Activated CD4-positive, alpha-beta T cell treated with anti-CD3 and anti-CD28 coated beads, Interleukin-2, amount 10 ng/mL, durations not matched to agents 7 days and 5 days (primary cell): ENCODE measurements at regions not wholly inside any gene's neighbourhood (a gene's known extent, or its start where the extent isn't known, plus 50 kb on each side); places are given as distances from the start of the nearest gene placed in this dataset.

Experiments used
- CTCF ChIA-PET: fragments of 350-600 bp; sonication (Branson Sonifier 250); formaldehyde crosslinking; loops from one replicate; lab custom pipeline; 2021; ENCODE audit warnings: antibody characterized with exemption; lab: Charles Lee
- POLR2A ChIA-PET: fragments of 350-600 bp; sonication (Branson Sonifier 250); formaldehyde crosslinking; loops from one replicate; lab custom pipeline; 2021; ENCODE audit warnings: antibody characterized with exemption; lab: Charles Lee
- DNase-seq: peaks from one replicate; pipeline ENCODE4 v3.0.0-alpha.2; 2020
- H3K27ac Mint-ChIP-seq: one replicate; pipeline ENCODE4 v1.8.0; 2021; ENCODE audit warnings: mild to moderate bottlenecking, moderate library complexity, mixed read lengths
- H3K27me3 Mint-ChIP-seq: one replicate; pipeline ENCODE4 v1.8.0; 2021; ENCODE audit warnings: mixed read lengths
- H3K36me3 Mint-ChIP-seq: one replicate; pipeline ENCODE4 v1.8.0; 2021; ENCODE audit warnings: low read depth, mixed read lengths
- H3K4me1 Mint-ChIP-seq: one replicate; pipeline ENCODE4 v1.8.0; 2021; ENCODE audit warnings: mixed read lengths
- H3K4me3 Mint-ChIP-seq: one replicate; pipeline ENCODE4 v1.8.0; 2021; ENCODE audit warnings: mild to moderate bottlenecking, moderate library complexity, mixed read lengths
- H3K9me3 Mint-ChIP-seq: one replicate; pipeline ENCODE4 v1.8.0; 2021; ENCODE audit warnings: mixed read lengths

GRCh38 chr5:159697530-159697929 lies 218.8 kb upstream of the ADRA1B start:
- H3K27ac Mint-ChIP-seq = no peak overlapping the region
- CTCF ChIA-PET = no interaction called here
- no peaks in the 10 kb centered on the region for H3K36me3 Mint-ChIP-seq
- H3K27me3 Mint-ChIP-seq = peaks cover 5% of the 10 kb centered on the region
- POLR2A ChIA-PET = no interaction called here
- H3K4me3 Mint-ChIP-seq = no peak overlapping the region
- no peak for DNase-seq
- H3K9me3 Mint-ChIP-seq = no peaks in the 10 kb centered on the region
- no peaks in the 10 kb centered on the region for H3K4me1 Mint-ChIP-seq

- Mint-ChIP-seq H3K4me3 (no peak overlapping the region), H3K9me3 (no peaks in the 10 kb centered on the region), H3K36me3 (no peaks in the 10 kb centered on the region), H3K27ac (no peak overlapping the region), H3K4me1 (no peaks in the 10 kb centered on the region), H3K27me3 (peaks cover 5% of the 10 kb centered on the region)
- no peak for DNase-seq
- ChIA-PET CTCF (interaction anchor here (1.0 kb wide), 1 partner anchor 21 kb away, joined by 3 read pairs; no protein-coding TSS in a partner anchor), POLR2A (no interaction called here)
These were observed 218.0 kb upstream of the ADRA1B start for GRCh38 chr5:159698322-159698721.

- H3K36me3 Mint-ChIP-seq = no peaks in the 10 kb centered on the region
- POLR2A ChIA-PET = no interaction called here
- no peaks in the 10 kb centered on the region for H3K4me1 Mint-ChIP-seq
- H3K9me3 Mint-ChIP-seq = no peaks in the 10 kb centered on the region
- H3K4me3 Mint-ChIP-seq = no peak overlapping the region
- CTCF ChIA-PET = interaction anchor here (0.6 kb wide), 1 partner anchor 96 kb away, joined by 3 read pairs; no protein-coding TSS in a partner anchor
- no peak overlapping the region for H3K27ac Mint-ChIP-seq
- DNase-seq = no peak
- H3K27me3 Mint-ChIP-seq = peaks cover 7% of the 10 kb centered on the region
These were observed 216.3 kb upstream of the ADRA1B start for GRCh38 chr5:159700016-159700415.

GRCh38 chr5:159702301-159702700 lies 214.0 kb upstream of the ADRA1B start:
- Mint-ChIP-seq H3K9me3 (no peaks in the 10 kb centered on the region), H3K27ac (no peak overlapping the region), H3K27me3 (peaks cover 10% of the 10 kb centered on the region), H3K36me3 (no peaks in the 10 kb centered on the region), H3K4me1 (no peaks in the 10 kb centered on the region), H3K4me3 (no peak overlapping the region)
- POLR2A ChIA-PET = no interaction called here
- DNase-seq = no peak
- CTCF ChIA-PET = no interaction called here

DNA sequence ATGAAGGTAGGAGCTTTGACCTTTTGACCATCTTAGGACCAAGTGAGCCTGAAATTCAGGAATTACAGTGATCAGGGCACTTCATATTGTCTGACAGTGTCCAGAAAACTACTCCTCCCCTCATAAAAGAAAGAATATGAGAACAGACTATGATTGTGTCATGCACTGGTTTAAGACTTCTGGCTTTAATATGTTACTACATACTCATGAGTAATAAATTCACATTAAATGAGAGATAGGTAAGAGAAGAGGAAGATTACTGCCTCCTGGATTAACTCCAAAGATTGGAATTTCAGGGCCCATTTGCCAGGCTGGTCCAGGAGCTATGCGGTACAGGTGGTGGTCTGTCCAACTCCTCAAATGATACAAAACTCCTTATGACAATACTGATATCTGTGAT lies 213.5 kb upstream of the ADRA1B start:
- Mint-ChIP-seq H3K36me3 (no peaks in the 10 kb centered on the region), H3K4me3 (no peak overlapping the region), H3K4me1 (no peaks in the 10 kb centered on the region), H3K27me3 (peaks cover 10% of the 10 kb centered on the region), H3K9me3 (peaks cover 2% of the 10 kb centered on the region), H3K27ac (no peak overlapping the region)
- ChIA-PET POLR2A (no interaction called here), CTCF (no interaction called here)
- DNase-seq = no peak

- ChIA-PET POLR2A (no interaction called here), CTCF (interaction anchor here (1.2 kb wide), 2 partner anchors 8 to 12 kb away, joined by 3 read pairs; no protein-coding TSS in a partner anchor)
These were observed 212.1 kb upstream of the ADRA1B start for GRCh38 chr5:159704160-159704559.

DNA sequence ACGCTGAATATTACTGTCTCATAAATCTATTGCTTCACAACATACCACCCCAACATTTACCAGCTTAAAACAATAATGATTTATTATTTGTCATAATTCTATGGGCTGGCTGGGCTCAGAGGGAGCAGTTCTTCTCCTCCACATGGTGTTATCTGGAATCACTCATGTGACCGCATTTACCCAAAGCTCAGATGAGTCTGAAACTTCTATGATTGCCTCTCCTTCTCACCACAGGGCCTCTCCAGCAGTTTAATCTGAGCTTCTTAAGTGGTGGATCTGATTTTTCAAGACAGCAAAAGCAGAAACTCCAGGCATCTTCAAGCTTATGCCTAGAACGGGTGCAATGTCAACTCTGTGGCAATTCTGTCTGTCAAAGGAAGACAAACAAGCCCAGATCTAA lies 210.3 kb upstream of the ADRA1B start:
- peaks cover 2% of the 10 kb centered on the region for H3K9me3 Mint-ChIP-seq
- no peak for DNase-seq

More at GRCh38 chr5:159704160-159704559, 212.1 kb upstream of the ADRA1B start:
- Mint-ChIP-seq H3K36me3 (no peaks in the 10 kb centered on the region), H3K4me1 (no peaks in the 10 kb centered on the region), H3K4me3 (no peak overlapping the region), H3K9me3 (peaks cover 2% of the 10 kb centered on the region), H3K27me3 (peaks cover 10% of the 10 kb centered on the region), H3K27ac (no peak overlapping the region)
- no peak for DNase-seq

GRCh38 chr5:159708090-159708489 lies 208.2 kb upstream of the ADRA1B start:
- ChIA-PET POLR2A (no interaction called here), CTCF (no interaction called here)
- Mint-ChIP-seq H3K4me3 (no peak overlapping the region), H3K27me3 (peaks cover 17% of the 10 kb centered on the region), H3K36me3 (no peaks in the 10 kb centered on the region), H3K9me3 (peaks cover 2% of the 10 kb centered on the region), H3K4me1 (no peaks in the 10 kb centered on the region), H3K27ac (no peak overlapping the region)
- no peak for DNase-seq

More for the DNA sequence above, 210.3 kb upstream of the ADRA1B start:
- CTCF ChIA-PET = interaction anchor here (0.5 to 0.7 kb wide), 2 partner anchors 14 to 39 kb away, joined by 3 read pairs; no protein-coding TSS in a partner anchor
- POLR2A ChIA-PET = no interaction called here
- Mint-ChIP-seq H3K27ac (no peak overlapping the region), H3K27me3 (peaks cover 13% of the 10 kb centered on the region), H3K4me1 (no peaks in the 10 kb centered on the region), H3K4me3 (no peak overlapping the region), H3K36me3 (no peaks in the 10 kb centered on the region)

GRCh38 chr5:159712672-159713071 lies 203.6 kb upstream of the ADRA1B start:
- no peaks in the 10 kb centered on the region for H3K4me1 Mint-ChIP-seq

DNA sequence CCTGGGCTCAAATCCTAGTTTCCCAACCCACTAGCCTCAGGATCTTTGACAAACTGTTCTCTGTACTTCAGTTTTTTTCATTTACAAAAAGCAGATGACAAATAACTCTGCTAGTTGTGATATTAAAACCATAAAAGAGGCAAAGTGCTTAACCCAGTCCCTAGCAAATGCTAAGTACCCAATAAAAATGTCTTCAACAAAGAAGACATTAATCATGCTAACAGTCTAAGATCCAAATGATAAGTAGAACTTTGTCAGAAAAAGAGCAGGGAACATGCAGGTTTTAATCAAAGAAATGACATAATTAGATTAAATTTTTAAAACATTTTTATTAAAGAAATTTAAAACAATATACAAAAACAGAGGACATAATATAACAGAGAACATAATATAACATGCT lies 203.0 kb upstream of the ADRA1B start:
- Mint-ChIP-seq H3K36me3 (no peaks in the 10 kb centered on the region), H3K9me3 (no peaks in the 10 kb centered on the region), H3K27me3 (peaks cover 16% of the 10 kb centered on the region), H3K4me3 (no peak overlapping the region), H3K4me1 (no peaks in the 10 kb centered on the region), H3K27ac (no peak overlapping the region)
- POLR2A ChIA-PET = no interaction called here
- DNase-seq = no peak
- CTCF ChIA-PET = no interaction called here

More at GRCh38 chr5:159712672-159713071, 203.6 kb upstream of the ADRA1B start:
- no peak for DNase-seq
- no peak overlapping the region for H3K4me3 Mint-ChIP-seq
- peaks cover 16% of the 10 kb centered on the region for H3K27me3 Mint-ChIP-seq
- H3K27ac Mint-ChIP-seq = no peak overlapping the region
- H3K9me3 Mint-ChIP-seq = peaks cover under 1% of the 10 kb centered on the region
- ChIA-PET POLR2A (no interaction called here), CTCF (interaction anchor here (1.2 kb wide), 1 partner anchor 9 kb away, joined by 3 read pairs; no protein-coding TSS in a partner anchor)
- H3K36me3 Mint-ChIP-seq = no peaks in the 10 kb centered on the region

- Mint-ChIP-seq H3K4me3 (no peak overlapping the region), H3K27ac (no peak overlapping the region), H3K4me1 (no peaks in the 10 kb centered on the region), H3K9me3 (no peaks in the 10 kb centered on the region), H3K27me3 (peaks cover 16% of the 10 kb centered on the region), H3K36me3 (no peaks in the 10 kb centered on the region)
- DNase-seq = no peak
- ChIA-PET POLR2A (no interaction called here), CTCF (no interaction called here)
These were observed 202.5 kb upstream of the ADRA1B start for GRCh38 chr5:159713773-159714172.

GRCh38 chr5:159725475-159725874 lies 190.8 kb upstream of the ADRA1B start:
- peaks cover 14% of the 10 kb centered on the region for H3K27me3 Mint-ChIP-seq
- no peak overlapping the region for H3K4me3 Mint-ChIP-seq
- no peaks in the 10 kb centered on the region for H3K4me1 Mint-ChIP-seq
- no peak for DNase-seq
- ChIA-PET CTCF (no interaction called here), POLR2A (no interaction called here)
- no peaks in the 10 kb centered on the region for H3K9me3 Mint-ChIP-seq
- no peak overlapping the region for H3K27ac Mint-ChIP-seq
- no peaks in the 10 kb centered on the region for H3K36me3 Mint-ChIP-seq

DNA sequence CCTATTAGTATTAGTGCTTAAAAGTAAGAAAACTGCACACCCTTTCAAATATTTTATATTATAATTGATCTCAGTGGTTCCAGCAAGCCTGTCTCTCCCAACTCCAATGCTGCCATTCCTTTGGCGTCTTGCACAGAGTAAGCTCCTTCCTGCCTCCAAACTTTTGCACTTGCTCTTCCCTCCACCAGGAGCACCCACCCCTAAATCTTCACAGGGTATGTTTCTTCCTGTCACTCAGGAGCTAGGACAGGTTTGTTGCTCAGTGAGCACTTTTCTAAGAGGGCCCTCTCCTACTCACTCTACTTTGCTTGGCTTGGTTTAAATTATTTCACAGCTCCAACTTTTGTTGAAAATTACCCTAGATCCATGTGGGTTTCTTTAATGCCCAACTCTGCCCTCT lies 189.1 kb upstream of the ADRA1B start:
- no peak for DNase-seq
- ChIA-PET CTCF (interaction anchor here (0.7 kb wide), 1 partner anchor 147 kb away, joined by 3 read pairs; no protein-coding TSS in a partner anchor), POLR2A (no interaction called here)

DNA sequence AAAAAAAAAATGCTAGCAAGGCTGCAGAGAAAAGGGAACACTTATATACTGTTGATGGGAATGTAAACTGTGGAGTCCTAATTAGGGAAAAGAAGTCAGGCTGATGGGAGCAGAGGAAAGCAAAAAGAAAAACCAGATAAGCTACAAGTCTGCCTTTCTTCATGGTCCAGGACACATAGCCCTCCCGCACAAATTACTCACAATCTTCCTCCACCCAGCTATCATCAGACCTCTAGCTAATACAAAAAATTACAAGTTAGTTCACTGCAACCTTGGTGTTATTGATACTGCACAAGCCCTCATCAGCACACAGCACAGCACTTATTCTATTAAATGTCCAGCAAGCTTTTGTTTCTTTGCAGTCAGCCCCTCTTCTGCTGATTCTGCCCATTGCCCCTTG lies 186.0 kb upstream of the ADRA1B start:
- CTCF ChIA-PET = interaction anchor here (0.6 kb wide), 1 partner anchor 97 kb away, joined by 3 read pairs; no protein-coding TSS in a partner anchor
- no peak overlapping the region for H3K27ac Mint-ChIP-seq
- H3K4me1 Mint-ChIP-seq = peaks cover 13% of the 10 kb centered on the region
- DNase-seq = no peak
- no peaks in the 10 kb centered on the region for H3K9me3 Mint-ChIP-seq
- POLR2A ChIA-PET = no interaction called here
- H3K27me3 Mint-ChIP-seq = peaks cover 7% of the 10 kb centered on the region
- H3K4me3 Mint-ChIP-seq = no peak overlapping the region
- no peaks in the 10 kb centered on the region for H3K36me3 Mint-ChIP-seq

More for the DNA sequence above, 189.1 kb upstream of the ADRA1B start:
- Mint-ChIP-seq H3K9me3 (no peaks in the 10 kb centered on the region), H3K4me1 (peaks cover 1% of the 10 kb centered on the region), H3K27me3 (peaks cover 12% of the 10 kb centered on the region), H3K4me3 (no peak overlapping the region), H3K36me3 (no peaks in the 10 kb centered on the region), H3K27ac (no peak overlapping the region)
